Neural cell (in vitro differentiated cells): ENCODE measurements at regions not wholly inside any gene's neighbourhood (a gene's known extent, or its start where the extent isn't known, plus 50 kb on each side); places are given as distances from the start of the nearest gene placed in this dataset.

Experiments
- H2AFZ ChIP-seq: fragments of 200-600, 300-800 bp; sonication (generic), shearing (Covaris generic); 2 replicates; pipeline ENCODE4 v1.6.0; 2014; ENCODE audit warnings: low read depth, mild to moderate bottlenecking, antibody characterized with exemption, low read length, moderate library complexity
- H3F3A ChIP-seq: fragments of 200-600 bp; shearing (Covaris generic); 2 replicates; pipeline ENCODE4 v1.6.1; 2016; ENCODE audit warnings: mild to moderate bottlenecking, moderate library complexity, mixed read lengths, antibody characterized with exemption, low read length; ENCODE audit not compliant: insufficient read depth, poor library complexity, severe bottlenecking
- H3K27ac ChIP-seq: fragments of 200-600, 300-800 bp; sonication (generic), shearing (Covaris generic); 2 replicates; pipeline ENCODE4 v1.5.1; 2014; ENCODE audit warnings: mild to moderate bottlenecking, low read length, moderate library complexity
- H3K27me3 ChIP-seq: fragments of 300-800, 200-600 bp; sonication (generic), shearing (Covaris generic); 2 replicates; pipeline ENCODE4 v1.6.0; 2014; ENCODE audit warnings: mild to moderate bottlenecking, low read depth, low read length, moderate library complexity; ENCODE audit not compliant: insufficient read depth
- H3K36me3 ChIP-seq: fragments of 300-800, 200-600 bp; sonication (generic), shearing (Covaris generic); 2 replicates; pipeline ENCODE4 v1.5.1; 2014; ENCODE audit warnings: mild to moderate bottlenecking, antibody characterized with exemption, low read length, moderate library complexity; ENCODE audit not compliant: insufficient read depth
- H3K4me2 ChIP-seq: fragments of 300-800, 200-600 bp; sonication (generic), shearing (Covaris generic); 2 replicates; pipeline ENCODE4 v1.6.0; 2014; ENCODE audit warnings: mild to moderate bottlenecking, low read length
- H3K4me3 ChIP-seq: fragments of 300-800, 200-600 bp; sonication (generic), shearing (Covaris generic); 2 replicates; pipeline ENCODE4 v1.5.1; 2014; ENCODE audit warnings: mild to moderate bottlenecking, low read length, moderate library complexity
- H3K79me2 ChIP-seq: fragments of 200-600 bp; shearing (Covaris generic); replicated peaks from 2 replicates; pipeline ENCODE4 v1.6.0; 2014; ENCODE audit warnings: mild to moderate bottlenecking, low read length, moderate library complexity; ENCODE audit not compliant: insufficient read depth
- H3K9ac ChIP-seq: fragments of 300-800, 200-600 bp; sonication (generic), shearing (Covaris generic); 2 replicates; pipeline ENCODE4 v1.6.1; 2016; ENCODE audit warnings: mild to moderate bottlenecking, low read length, mixed read lengths
- H3K9me2 ChIP-seq: fragments of 200-600 bp; shearing (Covaris generic); 2 replicates; pipeline ENCODE4 v1.6.1; 2016; ENCODE audit warnings: mild to moderate bottlenecking, low read length, mixed read lengths; ENCODE audit not compliant: insufficient read depth
- H3K9me3 ChIP-seq: fragments of 200-600, 300-800 bp; sonication (generic), shearing (Covaris generic); 2 replicates; pipeline ENCODE4 v1.6.1; 2016; ENCODE audit warnings: mild to moderate bottlenecking, mixed run types, low read length, moderate library complexity, mixed read lengths
- H4K20me1 ChIP-seq: fragments of 200-600 bp; shearing (Covaris generic); 2 replicates; pipeline ENCODE4 v1.6.1; 2016; ENCODE audit warnings: mild to moderate bottlenecking, mixed run types; ENCODE audit not compliant: insufficient read depth
- EP300 ChIP-seq: fragments of 450-650 bp; conservative IDR thresholded peaks from 2 replicates; pipeline ENCODE4 v1.6.1; 2014; ENCODE audit warnings: antibody characterized with exemption, mild to moderate bottlenecking, moderate library complexity; ENCODE audit not compliant: poor library complexity, severe bottlenecking
- EZH2 ChIP-seq: fragments of 200-600, 300-800 bp; shearing (Covaris generic), sonication (generic); IDR thresholded peaks from 2 replicates; pipeline ENCODE4 v1.6.1; 2014; ENCODE audit warnings: antibody characterized with exemption, low read length, borderline replicate concordance, mild to moderate bottlenecking; ENCODE audit not compliant: insufficient read depth, poor library complexity, severe bottlenecking
- MXI1 ChIP-seq: fragments of 450-650 bp; conservative IDR thresholded peaks from 2 replicates; pipeline ENCODE4 v1.6.1; 2014; ENCODE audit warnings: antibody characterized with exemption, mild to moderate bottlenecking; ENCODE audit not compliant: poor library complexity, severe bottlenecking
- POLR2AphosphoS5 ChIP-seq: IDR thresholded peaks from 2 replicates; pipeline ENCODE4 v1.6.1; 2012
- RAD21 ChIP-seq: fragments of 450-650 bp; conservative IDR thresholded peaks from 2 replicates; pipeline ENCODE4 v1.6.1; 2014; ENCODE audit warnings: antibody characterized with exemption, mild to moderate bottlenecking, moderate library complexity
- REST ChIP-seq: IDR thresholded peaks from 2 replicates; pipeline ENCODE4 v1.6.1; 2012; ENCODE audit warnings: borderline replicate concordance
- SMC3 ChIP-seq: fragments of 450-650 bp; conservative IDR thresholded peaks from 2 replicates; pipeline ENCODE4 v1.6.1; 2014; ENCODE audit warnings: antibody characterized with exemption, mild to moderate bottlenecking, moderate library complexity; ENCODE audit not compliant: poor library complexity
- TAF1 ChIP-seq: IDR thresholded peaks from 2 replicates; pipeline ENCODE4 v1.6.1; 2012; ENCODE audit warnings: low read depth
- TF ChIP-seq, protein P1 (sequence below): fragments of 450-650 bp; IDR thresholded peaks from 2 replicates; pipeline ENCODE4 v1.5.1; 2014; ENCODE audit warnings: antibody characterized with exemption, mild to moderate bottlenecking, moderate library complexity; ENCODE audit not compliant: poor library complexity, severe bottlenecking

DNA sequence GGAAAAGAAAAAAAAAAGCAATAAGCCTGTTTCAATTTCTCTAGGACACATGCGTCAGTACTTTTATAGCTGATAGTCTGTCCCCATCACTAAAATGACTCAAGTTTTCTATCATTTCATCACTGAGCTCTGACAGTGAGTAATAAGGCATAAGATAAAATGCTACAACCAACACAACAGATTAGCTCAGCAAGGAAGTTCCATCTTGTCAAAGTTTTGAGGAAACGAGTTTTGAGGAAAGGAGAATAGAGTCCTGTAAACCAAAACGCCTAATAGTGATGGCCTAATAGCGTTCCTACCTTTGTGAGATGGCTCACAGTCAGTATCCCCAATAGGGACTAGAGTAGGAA is 145.1 kb downstream of the LACC1 start:
- H3K9ac ChIP-seq: no peak overlapping the region
- TF ChIP-seq MXI1 (no peak), POLR2AphosphoS5 (no peak), RAD21 (no peak), EZH2 (no peak), SMC3 (no peak), TAF1 (no peak), EP300 (no peak), REST (no peak)
- TF ChIP-seq, protein P1, sequence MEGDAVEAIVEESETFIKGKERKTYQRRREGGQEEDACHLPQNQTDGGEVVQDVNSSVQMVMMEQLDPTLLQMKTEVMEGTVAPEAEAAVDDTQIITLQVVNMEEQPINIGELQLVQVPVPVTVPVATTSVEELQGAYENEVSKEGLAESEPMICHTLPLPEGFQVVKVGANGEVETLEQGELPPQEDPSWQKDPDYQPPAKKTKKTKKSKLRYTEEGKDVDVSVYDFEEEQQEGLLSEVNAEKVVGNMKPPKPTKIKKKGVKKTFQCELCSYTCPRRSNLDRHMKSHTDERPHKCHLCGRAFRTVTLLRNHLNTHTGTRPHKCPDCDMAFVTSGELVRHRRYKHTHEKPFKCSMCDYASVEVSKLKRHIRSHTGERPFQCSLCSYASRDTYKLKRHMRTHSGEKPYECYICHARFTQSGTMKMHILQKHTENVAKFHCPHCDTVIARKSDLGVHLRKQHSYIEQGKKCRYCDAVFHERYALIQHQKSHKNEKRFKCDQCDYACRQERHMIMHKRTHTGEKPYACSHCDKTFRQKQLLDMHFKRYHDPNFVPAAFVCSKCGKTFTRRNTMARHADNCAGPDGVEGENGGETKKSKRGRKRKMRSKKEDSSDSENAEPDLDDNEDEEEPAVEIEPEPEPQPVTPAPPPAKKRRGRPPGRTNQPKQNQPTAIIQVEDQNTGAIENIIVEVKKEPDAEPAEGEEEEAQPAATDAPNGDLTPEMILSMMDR: no peak

DNA sequence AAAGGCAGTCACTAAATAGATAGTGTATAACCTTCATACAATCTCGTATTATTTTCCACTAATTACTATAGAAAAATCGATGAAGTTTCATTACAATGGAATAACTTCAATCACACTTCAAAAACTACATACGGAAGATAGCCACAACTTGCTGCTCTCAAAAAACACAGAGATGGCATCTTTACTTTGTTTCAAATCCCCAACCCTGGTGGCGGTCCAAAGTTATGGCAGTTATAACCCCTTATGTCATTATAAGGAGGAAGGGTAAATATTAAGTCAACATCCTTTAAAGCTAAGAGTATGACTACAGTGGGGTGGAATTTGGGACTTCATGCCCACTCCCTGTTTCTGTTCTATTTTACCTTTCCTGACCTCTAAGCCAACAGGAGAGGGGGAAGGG is 146.5 kb downstream of the LACC1 start:
- Histone ChIP-seq H3K9me3 (no peaks in the 10 kb centered on the region), H3K4me2 (no peak overlapping the region), H3K27me3 (no peaks in the 10 kb centered on the region), H3K9ac (no peak overlapping the region), H3K79me2 (no peaks in the 10 kb centered on the region), H2AFZ (no peak overlapping the region), H3K36me3 (no peaks in the 10 kb centered on the region), H3K4me3 (no peak overlapping the region), H3F3A (no peaks in the 10 kb centered on the region), H3K27ac (no peak overlapping the region), H3K9me2 (no peaks in the 10 kb centered on the region), H4K20me1 (no peaks in the 10 kb centered on the region)
- no peak for TF ChIP-seq EP300
- TF ChIP-seq MXI1: no peak
- TF ChIP-seq TAF1: no peak
- no peak for TF ChIP-seq SMC3
- TF ChIP-seq REST: no peak
- TF ChIP-seq POLR2AphosphoS5: no peak
- TF ChIP-seq, protein P1: no peak
- no peak for TF ChIP-seq EZH2
- TF ChIP-seq RAD21: no peak

More for the DNA sequence above, 145.1 kb downstream of the LACC1 start:
- Histone ChIP-seq H3K27ac (no peak overlapping the region), H3K9me2 (no peaks in the 10 kb centered on the region), H3K4me3 (no peak overlapping the region), H3K27me3 (no peaks in the 10 kb centered on the region), H3K79me2 (no peaks in the 10 kb centered on the region), H4K20me1 (no peaks in the 10 kb centered on the region), H3K4me2 (no peak overlapping the region), H3K9me3 (no peaks in the 10 kb centered on the region), H3F3A (no peaks in the 10 kb centered on the region), H2AFZ (no peak overlapping the region), H3K36me3 (no peaks in the 10 kb centered on the region)
